Breast epithelium (tissue), 3 donors: ENCODE measurements at regions not wholly inside any gene's neighbourhood (a gene's known extent, or its start where the extent isn't known, plus 50 kb on each side); places are given as distances from the start of the nearest gene placed in this dataset.

Experiments used
- POLR2A ChIP-seq: fragments of 450-650 bp; IDR thresholded peaks from one replicate; pipeline ENCODE4 v1.6.1; 2016; ENCODE audit warnings: antibody characterized with exemption, mild to moderate bottlenecking, moderate library complexity
- TF ChIP-seq, protein P1 (sequence below), 3 donors: fragments of 450-650 bp; IDR thresholded peaks; one replicate each; pipeline ENCODE4 v1.5.1; 2016 to 2017; ENCODE audit warnings: antibody characterized with exemption in 3 of 3, mild to moderate bottlenecking in 3 of 3, moderate library complexity in 3 of 3

DNA sequence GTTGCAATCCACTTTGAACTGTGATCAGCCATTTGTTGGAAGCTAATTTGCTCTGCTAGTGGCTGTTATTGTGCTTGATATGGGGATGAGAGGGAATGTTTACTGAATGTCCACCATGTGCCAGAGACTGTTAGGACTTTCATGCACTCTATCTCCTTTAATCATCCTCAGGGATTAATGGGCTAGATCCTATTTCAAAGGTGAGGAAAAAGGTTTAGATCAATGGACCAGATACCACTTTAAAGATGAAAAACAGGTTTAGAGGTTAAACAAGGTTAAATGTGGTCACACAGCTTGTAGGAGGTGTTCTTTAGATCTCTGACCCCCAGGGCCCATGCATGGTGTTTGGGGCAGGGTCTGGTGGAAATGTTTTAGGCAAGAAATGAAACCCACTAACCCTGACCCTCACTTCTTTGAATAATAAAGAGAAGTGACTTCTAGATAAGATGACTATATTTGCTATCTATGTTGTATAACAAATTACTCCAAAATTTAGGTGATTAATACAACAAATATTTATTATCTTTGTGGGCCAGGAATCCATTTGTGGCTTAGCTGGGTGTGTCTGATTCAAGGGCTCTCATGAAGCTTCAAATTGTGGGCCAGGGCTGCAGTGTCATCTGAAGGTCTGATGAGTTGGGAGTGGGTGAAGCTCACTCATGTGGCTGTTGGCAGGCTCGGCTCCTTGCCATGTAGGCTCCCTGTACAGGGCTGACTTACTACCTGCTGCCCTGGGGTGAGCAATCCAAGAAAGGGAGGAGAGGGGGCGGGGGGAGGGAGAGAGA, 127.8 kb upstream of the FOXA2 start:
- TF ChIP-seq, protein P1, sequence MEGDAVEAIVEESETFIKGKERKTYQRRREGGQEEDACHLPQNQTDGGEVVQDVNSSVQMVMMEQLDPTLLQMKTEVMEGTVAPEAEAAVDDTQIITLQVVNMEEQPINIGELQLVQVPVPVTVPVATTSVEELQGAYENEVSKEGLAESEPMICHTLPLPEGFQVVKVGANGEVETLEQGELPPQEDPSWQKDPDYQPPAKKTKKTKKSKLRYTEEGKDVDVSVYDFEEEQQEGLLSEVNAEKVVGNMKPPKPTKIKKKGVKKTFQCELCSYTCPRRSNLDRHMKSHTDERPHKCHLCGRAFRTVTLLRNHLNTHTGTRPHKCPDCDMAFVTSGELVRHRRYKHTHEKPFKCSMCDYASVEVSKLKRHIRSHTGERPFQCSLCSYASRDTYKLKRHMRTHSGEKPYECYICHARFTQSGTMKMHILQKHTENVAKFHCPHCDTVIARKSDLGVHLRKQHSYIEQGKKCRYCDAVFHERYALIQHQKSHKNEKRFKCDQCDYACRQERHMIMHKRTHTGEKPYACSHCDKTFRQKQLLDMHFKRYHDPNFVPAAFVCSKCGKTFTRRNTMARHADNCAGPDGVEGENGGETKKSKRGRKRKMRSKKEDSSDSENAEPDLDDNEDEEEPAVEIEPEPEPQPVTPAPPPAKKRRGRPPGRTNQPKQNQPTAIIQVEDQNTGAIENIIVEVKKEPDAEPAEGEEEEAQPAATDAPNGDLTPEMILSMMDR (IDR thresholded peaks at IDR 0.05) = no peak
- no peak for TF ChIP-seq POLR2A
